Fibroblast of the conjunctiva (primary cell): ENCODE measurements at regions not wholly inside any gene's neighbourhood (a gene's known extent, or its start where the extent isn't known, plus 50 kb on each side); places are given as distances from the start of the nearest gene placed in this dataset.
"Not testable (repeated sequence)": the region's sequence is repeated elsewhere in the genome, so short reads cannot be mapped to it uniquely, and the experiment has no call there.

Experiments used
- DNase-seq: peaks from one replicate; pipeline ENCODE4 v3.0.0-alpha.2; 2010; ENCODE audit warnings: low read depth

- DNase-seq: no peak
Observed at GRCh38 chr5:166083183-166083959, 2208.1 kb upstream of the WWC1 start.

GRCh38 chr5:166086568-166086967, 2204.9 kb upstream of the WWC1 start:
- no peak for DNase-seq

GRCh38 chr5:166088389-166089039, 2202.9 kb upstream of the WWC1 start:
- no peak for DNase-seq

- DNase-seq: no peak
Observed at GRCh38 chr5:166091931-166092330, 2199.5 kb upstream of the WWC1 start.

GRCh38 chr5:166093312-166093711, 2198.1 kb upstream of the WWC1 start:
- DNase-seq: no peak

GRCh38 chr5:166102947-166103346, 2188.5 kb upstream of the WWC1 start:
- DNase-seq: no peak

GRCh38 chr5:166111021-166111420, 2180.4 kb upstream of the WWC1 start:
- no peak for DNase-seq

- no peak for DNase-seq
Observed at GRCh38 chr5:166117072-166118066, 2174.1 kb upstream of the WWC1 start.

- no peak for DNase-seq
Observed at GRCh38 chr5:166119506-166119905, 2171.9 kb upstream of the WWC1 start.

GRCh38 chr5:166123717-166124116, 2167.7 kb upstream of the WWC1 start:
- no peak for DNase-seq

GRCh38 chr5:166127766-166128570, 2163.5 kb upstream of the WWC1 start:
- no peak for DNase-seq

- DNase-seq: not testable (repeated sequence)
Observed at GRCh38 chr5:166145107-166145506, 2146.3 kb upstream of the WWC1 start.

GRCh38 chr5:166163996-166164610, 2127.3 kb upstream of the WWC1 start:
- no peak for DNase-seq

- no peak for DNase-seq
Observed at GRCh38 chr5:166165596-166165995, 2125.8 kb upstream of the WWC1 start.

GRCh38 chr5:166166071-166166470, 2125.4 kb upstream of the WWC1 start:
- no peak for DNase-seq

- no peak for DNase-seq
Observed at GRCh38 chr5:166172597-166172996, 2118.8 kb upstream of the WWC1 start.

- no peak for DNase-seq
Observed at GRCh38 chr5:166178411-166179080, 2112.9 kb upstream of the WWC1 start.

- no peak for DNase-seq
Observed at GRCh38 chr5:166185185-166185584, 2106.3 kb upstream of the WWC1 start.

- no peak for DNase-seq
Observed at GRCh38 chr5:166188501-166189325, 2102.7 kb upstream of the WWC1 start.

GRCh38 chr5:166192696-166193095, 2098.7 kb upstream of the WWC1 start:
- DNase-seq: no peak
